ENCODE measurements at regions not wholly inside any gene's neighbourhood (a gene's known extent, or its start where the extent isn't known, plus 50 kb on each side); places are given as distances from the start of the nearest gene placed in this dataset.
A peak's percentile ranks its signal among the peaks of the same experiment; 100 is the strongest.

DNA sequence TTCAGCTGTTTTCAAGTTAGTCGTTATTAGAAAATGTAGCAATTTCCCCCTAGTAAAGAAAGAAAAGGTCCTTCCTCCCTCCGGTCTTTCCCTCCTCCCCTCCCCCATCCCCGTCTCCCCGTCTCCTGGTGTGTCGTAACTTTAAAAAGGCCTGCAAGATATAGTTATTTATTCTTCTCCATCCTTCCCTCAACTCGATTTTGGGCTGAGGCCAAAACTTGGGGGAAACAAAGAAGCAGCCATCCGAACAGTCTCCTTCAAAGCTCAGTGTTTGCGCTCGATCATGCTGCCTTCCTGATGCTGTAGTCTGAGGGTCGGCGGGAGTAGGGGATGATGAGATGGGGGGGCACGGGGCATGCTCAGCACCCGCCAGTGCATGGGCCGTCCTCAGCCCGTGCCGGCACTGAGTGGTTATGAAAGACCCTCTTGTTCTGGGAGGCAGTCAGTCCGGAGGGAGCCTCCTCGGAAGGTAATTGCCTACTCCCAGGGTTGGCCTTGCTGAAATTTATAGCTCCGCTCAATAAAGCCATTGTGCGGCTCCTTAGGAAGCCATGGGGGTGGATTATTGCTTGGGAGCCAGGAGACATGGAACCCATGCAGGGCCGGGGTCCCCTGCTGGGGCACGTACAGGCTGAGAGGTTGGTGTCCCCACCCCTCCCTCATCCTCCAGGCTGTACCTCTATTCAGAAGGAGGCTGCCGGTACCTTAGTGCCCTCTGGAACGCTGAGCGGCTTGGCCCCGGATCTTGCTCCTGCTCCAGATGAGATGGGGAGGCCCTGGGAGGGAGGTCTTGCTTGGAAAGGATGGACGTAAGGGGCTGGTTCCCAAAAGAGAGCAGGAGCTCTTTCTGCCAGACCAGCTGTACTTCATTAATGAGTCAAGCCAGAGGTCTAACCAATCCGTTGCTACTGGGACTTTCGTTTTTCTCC is 212.7 kb upstream of the CADM1 start (continued):
- TF ChIP-seq, protein P1, sequence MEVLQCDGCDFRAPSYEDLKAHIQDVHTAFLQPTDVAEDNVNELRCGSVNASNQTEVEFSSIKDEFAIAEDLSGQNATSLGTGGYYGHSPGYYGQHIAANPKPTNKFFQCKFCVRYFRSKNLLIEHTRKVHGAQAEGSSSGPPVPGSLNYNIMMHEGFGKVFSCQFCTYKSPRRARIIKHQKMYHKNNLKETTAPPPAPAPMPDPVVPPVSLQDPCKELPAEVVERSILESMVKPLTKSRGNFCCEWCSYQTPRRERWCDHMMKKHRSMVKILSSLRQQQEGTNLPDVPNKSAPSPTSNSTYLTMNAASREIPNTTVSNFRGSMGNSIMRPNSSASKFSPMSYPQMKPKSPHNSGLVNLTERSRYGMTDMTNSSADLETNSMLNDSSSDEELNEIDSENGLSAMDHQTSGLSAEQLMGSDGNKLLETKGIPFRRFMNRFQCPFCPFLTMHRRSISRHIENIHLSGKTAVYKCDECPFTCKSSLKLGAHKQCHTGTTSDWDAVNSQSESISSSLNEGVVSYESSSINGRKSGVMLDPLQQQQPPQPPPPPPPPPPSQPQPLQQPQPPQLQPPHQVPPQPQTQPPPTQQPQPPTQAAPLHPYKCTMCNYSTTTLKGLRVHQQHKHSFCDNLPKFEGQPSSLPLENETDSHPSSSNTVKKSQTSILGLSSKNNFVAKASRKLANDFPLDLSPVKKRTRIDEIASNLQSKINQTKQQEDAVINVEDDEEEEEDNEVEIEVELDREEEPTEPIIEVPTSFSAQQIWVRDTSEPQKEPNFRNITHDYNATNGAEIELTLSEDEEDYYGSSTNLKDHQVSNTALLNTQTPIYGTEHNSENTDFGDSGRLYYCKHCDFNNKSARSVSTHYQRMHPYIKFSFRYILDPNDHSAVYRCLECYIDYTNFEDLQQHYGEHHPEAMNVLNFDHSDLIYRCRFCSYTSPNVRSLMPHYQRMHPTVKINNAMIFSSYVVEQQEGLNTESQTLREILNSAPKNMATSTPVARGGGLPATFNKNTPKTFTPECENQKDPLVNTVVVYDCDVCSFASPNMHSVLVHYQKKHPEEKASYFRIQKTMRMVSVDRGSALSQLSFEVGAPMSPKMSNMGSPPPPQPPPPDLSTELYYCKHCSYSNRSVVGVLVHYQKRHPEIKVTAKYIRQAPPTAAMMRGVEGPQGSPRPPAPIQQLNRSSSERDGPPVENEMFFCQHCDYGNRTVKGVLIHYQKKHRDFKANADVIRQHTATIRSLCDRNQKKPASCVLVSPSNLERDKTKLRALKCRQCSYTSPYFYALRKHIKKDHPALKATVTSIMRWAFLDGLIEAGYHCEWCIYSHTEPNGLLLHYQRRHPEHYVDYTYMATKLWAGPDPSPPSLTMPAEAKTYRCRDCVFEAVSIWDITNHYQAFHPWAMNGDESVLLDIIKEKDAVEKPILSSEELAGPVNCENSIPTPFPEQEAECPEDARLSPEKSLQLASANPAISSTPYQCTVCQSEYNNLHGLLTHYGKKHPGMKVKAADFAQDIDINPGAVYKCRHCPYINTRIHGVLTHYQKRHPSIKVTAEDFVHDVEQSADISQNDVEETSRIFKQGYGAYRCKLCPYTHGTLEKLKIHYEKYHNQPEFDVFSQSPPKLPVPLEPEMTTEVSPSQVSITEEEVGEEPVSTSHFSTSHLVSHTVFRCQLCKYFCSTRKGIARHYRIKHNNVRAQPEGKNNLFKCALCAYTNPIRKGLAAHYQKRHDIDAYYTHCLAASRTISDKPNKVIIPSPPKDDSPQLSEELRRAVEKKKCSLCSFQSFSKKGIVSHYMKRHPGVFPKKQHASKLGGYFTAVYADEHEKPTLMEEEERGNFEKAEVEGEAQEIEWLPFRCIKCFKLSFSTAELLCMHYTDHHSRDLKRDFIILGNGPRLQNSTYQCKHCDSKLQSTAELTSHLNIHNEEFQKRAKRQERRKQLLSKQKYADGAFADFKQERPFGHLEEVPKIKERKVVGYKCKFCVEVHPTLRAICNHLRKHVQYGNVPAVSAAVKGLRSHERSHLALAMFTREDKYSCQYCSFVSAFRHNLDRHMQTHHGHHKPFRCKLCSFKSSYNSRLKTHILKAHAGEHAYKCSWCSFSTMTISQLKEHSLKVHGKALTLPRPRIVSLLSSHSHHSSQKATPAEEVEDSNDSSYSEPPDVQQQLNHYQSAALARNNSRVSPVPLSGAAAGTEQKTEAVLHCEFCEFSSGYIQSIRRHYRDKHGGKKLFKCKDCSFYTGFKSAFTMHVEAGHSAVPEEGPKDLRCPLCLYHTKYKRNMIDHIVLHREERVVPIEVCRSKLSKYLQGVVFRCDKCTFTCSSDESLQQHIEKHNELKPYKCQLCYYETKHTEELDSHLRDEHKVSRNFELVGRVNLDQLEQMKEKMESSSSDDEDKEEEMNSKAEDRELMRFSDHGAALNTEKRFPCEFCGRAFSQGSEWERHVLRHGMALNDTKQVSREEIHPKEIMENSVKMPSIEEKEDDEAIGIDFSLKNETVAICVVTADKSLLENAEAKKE (CRISPR knock-in tag; IDR thresholded peaks at IDR 0.05), result no peak
- TF ChIP-seq CREB1 (CRISPR knock-in tag; IDR thresholded peaks at IDR 0.05; ENCODE audit: low read depth) (no peak), NANOG (IDR thresholded peaks at IDR 0.05; ENCODE audit: borderline replicate concordance) (no peak), POLR2AphosphoS5 (IDR thresholded peaks at IDR 0.05; ENCODE audit: low read depth) (no peak), ZNF114 (CRISPR knock-in tag; IDR thresholded peaks at IDR 0.05) (no peak), STAT1 (IDR thresholded peaks at IDR 0.05; ENCODE audit: unreplicated experiment) (no peak), JUNB (IDR thresholded peaks at IDR 0.05; ENCODE audit: unreplicated experiment) (no peak), EZH2 (IDR thresholded peaks at IDR 0.05; ENCODE audit: low read depth, unreplicated experiment) (no peak)

DNA sequence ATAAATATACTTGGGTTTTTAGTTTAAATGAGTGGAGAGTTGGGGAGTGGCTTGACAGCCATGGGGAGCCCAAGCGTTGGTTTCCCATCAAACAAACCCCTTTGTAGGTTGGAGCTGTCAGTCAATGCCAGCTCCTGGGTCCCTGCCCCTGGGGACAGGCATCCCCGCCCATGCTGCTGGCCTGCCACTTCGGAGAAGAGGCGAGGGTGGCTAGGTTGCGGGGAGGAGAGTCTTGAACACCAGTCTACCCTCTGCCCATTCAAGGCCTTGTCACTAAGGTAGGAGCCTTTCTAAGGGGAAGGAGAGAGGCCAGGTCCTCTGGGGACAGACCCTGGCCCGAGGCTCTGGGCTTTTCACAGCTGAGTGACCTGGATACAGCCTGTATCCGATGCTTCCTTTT is 211.9 kb upstream of the CADM1 start:
- H3K36me3 Mint-ChIP-seq (ENCODE audit: low read depth), result no peaks in the 10 kb centered on the region
- no peak overlapping the region for H3K4me3 Mint-ChIP-seq
- no peaks in the 10 kb centered on the region for H3K4me1 ChIP-seq (ENCODE audit: insufficient read depth)
- H4K20me1 ChIP-seq (replicated peaks; ENCODE audit: insufficient read depth), result no peaks in the 10 kb centered on the region
- H3K4me1 Mint-ChIP-seq, result peaks cover 6% of the 10 kb centered on the region; the same call in 1 of the 3 replicates
- H3K27ac Mint-ChIP-seq, result no peak overlapping the region
- no peaks in the 10 kb centered on the region for H3K9me2 ChIP-seq (ENCODE audit: insufficient read depth)
- H3K36me3 ChIP-seq (ENCODE audit: insufficient read depth), result no peaks in the 10 kb centered on the region
- ATAC-seq (no peak), DNase-seq (ENCODE audit: low spot score) (no peak)
- H3K27me3 Mint-ChIP-seq (ENCODE audit: insufficient read depth, low read depth, poor library complexity), result peaks cover 2% of the 10 kb centered on the region
- no peaks in the 10 kb centered on the region for H3F3A ChIP-seq (replicated peaks; ENCODE audit: low read depth)
- no peak overlapping the region for H3K4me3 ChIP-seq
- H3K27me3 ChIP-seq (ENCODE audit: insufficient read depth), result no peaks in the 10 kb centered on the region
- H3K27ac ChIP-seq (ENCODE audit: low read depth), result no peak overlapping the region
- H2AFZ ChIP-seq, result peak overlapping the region; percentile 47; the same call in 1 of the 2 replicates
- no peak overlapping the region for H3K4me2 ChIP-seq
- no peaks in the 10 kb centered on the region; the same call in 2 of the 3 replicates for H3K9me3 Mint-ChIP-seq
- no peaks in the 10 kb centered on the region for H3K79me2 ChIP-seq (replicated peaks; ENCODE audit: insufficient read depth)
- TF ChIP-seq STAT1 (IDR thresholded peaks at IDR 0.05; ENCODE audit: unreplicated experiment) (no peak), CREB1 (CRISPR knock-in tag; IDR thresholded peaks at IDR 0.05; ENCODE audit: low read depth) (no peak), ZNF331 (CRISPR knock-in tag; IDR thresholded peaks at IDR 0.05; ENCODE audit: low read depth) (no peak)
- TF ChIP-seq, protein P2, sequence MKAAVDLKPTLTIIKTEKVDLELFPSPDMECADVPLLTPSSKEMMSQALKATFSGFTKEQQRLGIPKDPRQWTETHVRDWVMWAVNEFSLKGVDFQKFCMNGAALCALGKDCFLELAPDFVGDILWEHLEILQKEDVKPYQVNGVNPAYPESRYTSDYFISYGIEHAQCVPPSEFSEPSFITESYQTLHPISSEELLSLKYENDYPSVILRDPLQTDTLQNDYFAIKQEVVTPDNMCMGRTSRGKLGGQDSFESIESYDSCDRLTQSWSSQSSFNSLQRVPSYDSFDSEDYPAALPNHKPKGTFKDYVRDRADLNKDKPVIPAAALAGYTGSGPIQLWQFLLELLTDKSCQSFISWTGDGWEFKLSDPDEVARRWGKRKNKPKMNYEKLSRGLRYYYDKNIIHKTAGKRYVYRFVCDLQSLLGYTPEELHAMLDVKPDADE (IDR thresholded peaks at IDR 0.05), result no peak
- TF ChIP-seq, protein P3, sequence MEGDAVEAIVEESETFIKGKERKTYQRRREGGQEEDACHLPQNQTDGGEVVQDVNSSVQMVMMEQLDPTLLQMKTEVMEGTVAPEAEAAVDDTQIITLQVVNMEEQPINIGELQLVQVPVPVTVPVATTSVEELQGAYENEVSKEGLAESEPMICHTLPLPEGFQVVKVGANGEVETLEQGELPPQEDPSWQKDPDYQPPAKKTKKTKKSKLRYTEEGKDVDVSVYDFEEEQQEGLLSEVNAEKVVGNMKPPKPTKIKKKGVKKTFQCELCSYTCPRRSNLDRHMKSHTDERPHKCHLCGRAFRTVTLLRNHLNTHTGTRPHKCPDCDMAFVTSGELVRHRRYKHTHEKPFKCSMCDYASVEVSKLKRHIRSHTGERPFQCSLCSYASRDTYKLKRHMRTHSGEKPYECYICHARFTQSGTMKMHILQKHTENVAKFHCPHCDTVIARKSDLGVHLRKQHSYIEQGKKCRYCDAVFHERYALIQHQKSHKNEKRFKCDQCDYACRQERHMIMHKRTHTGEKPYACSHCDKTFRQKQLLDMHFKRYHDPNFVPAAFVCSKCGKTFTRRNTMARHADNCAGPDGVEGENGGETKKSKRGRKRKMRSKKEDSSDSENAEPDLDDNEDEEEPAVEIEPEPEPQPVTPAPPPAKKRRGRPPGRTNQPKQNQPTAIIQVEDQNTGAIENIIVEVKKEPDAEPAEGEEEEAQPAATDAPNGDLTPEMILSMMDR (conservative IDR thresholded peaks at IDR 0.05; ENCODE audit: low read depth in 2 of 2), result no peak
- TF ChIP-seq, protein P4, sequence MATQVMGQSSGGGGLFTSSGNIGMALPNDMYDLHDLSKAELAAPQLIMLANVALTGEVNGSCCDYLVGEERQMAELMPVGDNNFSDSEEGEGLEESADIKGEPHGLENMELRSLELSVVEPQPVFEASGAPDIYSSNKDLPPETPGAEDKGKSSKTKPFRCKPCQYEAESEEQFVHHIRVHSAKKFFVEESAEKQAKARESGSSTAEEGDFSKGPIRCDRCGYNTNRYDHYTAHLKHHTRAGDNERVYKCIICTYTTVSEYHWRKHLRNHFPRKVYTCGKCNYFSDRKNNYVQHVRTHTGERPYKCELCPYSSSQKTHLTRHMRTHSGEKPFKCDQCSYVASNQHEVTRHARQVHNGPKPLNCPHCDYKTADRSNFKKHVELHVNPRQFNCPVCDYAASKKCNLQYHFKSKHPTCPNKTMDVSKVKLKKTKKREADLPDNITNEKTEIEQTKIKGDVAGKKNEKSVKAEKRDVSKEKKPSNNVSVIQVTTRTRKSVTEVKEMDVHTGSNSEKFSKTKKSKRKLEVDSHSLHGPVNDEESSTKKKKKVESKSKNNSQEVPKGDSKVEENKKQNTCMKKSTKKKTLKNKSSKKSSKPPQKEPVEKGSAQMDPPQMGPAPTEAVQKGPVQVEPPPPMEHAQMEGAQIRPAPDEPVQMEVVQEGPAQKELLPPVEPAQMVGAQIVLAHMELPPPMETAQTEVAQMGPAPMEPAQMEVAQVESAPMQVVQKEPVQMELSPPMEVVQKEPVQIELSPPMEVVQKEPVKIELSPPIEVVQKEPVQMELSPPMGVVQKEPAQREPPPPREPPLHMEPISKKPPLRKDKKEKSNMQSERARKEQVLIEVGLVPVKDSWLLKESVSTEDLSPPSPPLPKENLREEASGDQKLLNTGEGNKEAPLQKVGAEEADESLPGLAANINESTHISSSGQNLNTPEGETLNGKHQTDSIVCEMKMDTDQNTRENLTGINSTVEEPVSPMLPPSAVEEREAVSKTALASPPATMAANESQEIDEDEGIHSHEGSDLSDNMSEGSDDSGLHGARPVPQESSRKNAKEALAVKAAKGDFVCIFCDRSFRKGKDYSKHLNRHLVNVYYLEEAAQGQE (IDR thresholded peaks at IDR 0.05; ENCODE audit: unreplicated experiment), result no peak
